NCI-H446 treated with DMSO at 0.1 percent for 48 hours (cell line): ENCODE measurements at regions not wholly inside any gene's neighbourhood (a gene's known extent, or its start where the extent isn't known, plus 50 kb on each side); places are given as distances from the start of the nearest gene placed in this dataset.

Experiments used
- DNase-seq: peaks from one replicate; lab custom pipeline; 2025; lab: John Stamatoyannopoulos, UW

DNA sequence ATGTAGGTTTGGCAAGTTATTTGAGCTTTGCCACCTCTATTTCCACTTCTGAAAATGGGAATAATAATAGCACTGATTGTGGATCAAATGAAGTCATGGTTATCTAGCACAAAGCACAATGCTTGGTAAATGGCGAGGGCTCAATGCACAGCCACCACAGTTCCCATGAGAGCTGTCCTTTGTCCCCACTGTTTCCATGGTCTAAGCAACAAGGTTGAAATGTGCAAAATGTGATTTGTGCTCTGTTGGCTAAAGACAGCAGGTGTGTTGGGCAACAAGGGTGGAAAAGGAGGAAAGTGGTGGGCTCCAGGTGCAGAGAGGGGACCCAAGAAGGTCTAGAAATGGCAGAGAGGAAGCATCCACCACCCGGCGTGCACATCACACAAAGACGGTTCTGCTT lies 200.5 kb downstream of the TRIM29 start:
- no peak for DNase-seq

GRCh38 chr11:119936426-119936825 lies 201.5 kb downstream of the TRIM29 start:
- DNase-seq = no peak

DNA sequence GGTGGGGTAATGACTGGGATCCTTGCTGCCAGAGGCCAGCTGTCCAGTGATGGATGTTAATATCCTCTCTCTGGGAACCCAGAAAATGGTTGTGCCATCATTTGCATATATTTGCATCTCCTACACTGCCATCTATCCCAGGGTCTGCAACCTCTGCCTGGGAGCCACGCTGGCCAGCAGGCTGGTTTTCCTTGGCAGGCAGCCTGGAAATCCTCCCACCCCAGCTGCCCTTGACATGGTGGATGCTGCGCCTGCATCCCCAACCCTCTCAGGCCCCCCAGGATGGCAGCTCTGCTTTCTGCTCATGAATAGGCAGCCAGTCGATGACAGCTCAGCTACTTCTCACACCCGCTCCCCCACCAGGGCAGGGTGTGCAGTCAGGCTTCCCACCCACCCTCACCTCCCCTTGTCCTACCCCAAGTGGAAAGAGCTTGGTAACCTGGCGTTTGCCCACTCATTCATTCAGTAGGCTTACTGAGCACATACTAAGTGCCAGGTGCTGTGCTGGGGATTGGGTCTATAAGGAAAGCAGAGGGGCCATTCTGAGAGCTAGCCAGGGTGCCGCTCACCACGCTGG lies 202.5 kb downstream of the TRIM29 start:
- no peak for DNase-seq

DNA sequence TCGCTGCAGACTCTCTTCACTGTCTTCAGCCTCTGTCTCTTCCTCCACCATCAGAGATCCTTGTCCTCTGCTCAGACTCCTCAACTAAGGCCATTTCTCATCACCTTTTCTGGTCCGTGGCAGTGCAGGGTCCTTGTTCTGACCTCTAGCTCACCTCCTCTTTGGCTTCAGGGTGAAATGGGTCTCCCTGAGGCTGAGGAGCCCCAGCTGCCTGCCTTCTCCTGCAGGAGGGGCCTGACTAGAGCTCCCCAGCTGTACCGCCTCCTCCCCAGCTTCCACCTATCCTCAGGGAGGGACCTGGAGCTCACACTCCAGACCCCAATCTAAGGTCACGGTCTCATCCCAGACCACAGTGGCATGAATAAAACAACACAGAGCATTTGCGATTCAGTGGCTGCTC lies 203.0 kb downstream of the TRIM29 start:
- DNase-seq = no peak

GRCh38 chr11:119934267-119934666 lies 203.6 kb downstream of the TRIM29 start:
- DNase-seq = no peak

DNA sequence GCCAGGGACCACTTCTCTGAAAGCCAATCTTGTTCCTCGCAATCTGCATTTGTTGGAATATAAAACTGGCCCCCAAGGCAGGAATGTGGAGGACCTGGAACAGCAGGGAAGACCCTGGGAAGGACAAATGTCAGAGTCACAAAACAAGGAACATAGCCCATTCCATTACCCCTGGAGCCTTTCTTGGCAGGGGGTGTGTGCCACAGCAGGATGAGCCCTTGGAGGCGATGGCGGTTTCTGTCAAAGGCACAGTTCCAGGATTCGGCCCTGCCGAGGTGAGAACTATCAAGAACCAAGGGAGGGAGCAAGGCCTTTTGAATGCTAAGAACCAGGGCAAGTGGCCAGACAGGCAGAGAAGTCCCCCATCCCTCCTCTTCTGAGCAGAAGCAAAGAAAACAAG lies 204.3 kb downstream of the TRIM29 start:
- no peak for DNase-seq

- DNase-seq = no peak
These were observed 204.0 kb upstream of the NECTIN1 start for GRCh38 chr11:119932828-119933562.

- no peak for DNase-seq
These were observed 199.0 kb upstream of the NECTIN1 start for GRCh38 chr11:119928047-119928446.

DNA sequence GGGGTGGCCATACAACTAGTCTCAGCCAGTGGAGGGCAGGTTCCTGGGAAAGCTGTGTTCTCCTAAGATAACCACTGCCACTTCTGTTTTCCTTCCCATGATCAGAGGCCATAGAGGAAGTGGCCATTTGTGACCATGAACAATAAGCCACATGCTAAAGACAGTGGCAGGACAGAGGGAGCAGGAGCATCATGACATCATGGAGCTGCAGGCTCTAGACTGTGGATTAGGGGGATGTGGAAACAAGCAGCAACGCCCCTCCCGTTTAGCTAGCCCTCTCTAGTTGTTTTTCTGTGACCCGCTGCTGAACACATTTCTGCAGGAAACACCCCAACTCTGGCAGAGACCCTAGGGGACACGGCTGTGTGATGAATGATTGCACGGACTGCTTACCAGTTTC lies 195.0 kb upstream of the NECTIN1 start:
- no peak for DNase-seq

- DNase-seq = no peak
These were observed 192.6 kb upstream of the NECTIN1 start for GRCh38 chr11:119921571-119921970.

DNA sequence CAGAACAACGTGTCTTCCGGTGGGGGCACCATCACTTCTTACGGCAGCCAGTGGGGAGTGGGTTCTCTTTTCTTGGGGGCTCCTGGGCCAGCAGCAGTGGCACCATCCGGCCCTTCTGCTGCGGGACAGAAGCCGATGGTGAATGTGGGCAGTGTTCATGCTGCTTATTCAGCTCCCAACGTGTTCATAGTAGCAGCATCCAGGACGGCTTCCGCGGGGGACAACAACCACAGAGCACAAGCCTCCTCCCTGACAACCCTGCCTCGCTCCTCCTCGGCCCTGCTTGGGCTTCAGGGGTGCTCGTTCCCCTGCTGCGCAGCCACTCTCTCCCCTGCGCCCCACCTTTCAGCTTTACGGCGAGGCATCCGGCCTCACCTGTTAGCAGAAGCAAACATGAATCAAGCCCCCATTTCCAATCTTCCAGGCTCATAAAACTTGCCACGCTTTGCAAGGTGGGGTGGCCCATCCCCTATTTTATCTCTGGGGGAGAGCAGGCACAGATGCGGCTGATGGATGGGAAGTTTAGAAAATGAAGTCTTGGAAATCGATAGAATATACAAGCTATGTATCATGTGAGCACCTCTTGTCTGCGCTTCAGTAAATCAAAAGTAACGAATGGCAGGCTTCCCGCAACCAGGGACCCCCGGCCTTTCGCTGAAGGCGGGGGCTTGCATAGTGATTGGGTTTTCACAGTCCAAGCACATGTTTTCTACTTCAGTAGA lies 191.8 kb upstream of the NECTIN1 start:
- DNase-seq = no peak

- no peak for DNase-seq
These were observed 190.7 kb upstream of the NECTIN1 start for GRCh38 chr11:119919656-119920055.

- no peak for DNase-seq
These were observed 189.3 kb upstream of the NECTIN1 start for GRCh38 chr11:119918347-119918746.

- DNase-seq = no peak
These were observed 187.6 kb upstream of the NECTIN1 start for GRCh38 chr11:119916568-119916967.

- DNase-seq = no peak
These were observed 183.2 kb upstream of the NECTIN1 start for GRCh38 chr11:119912229-119912628.

- no peak for DNase-seq
These were observed 181.7 kb upstream of the NECTIN1 start for GRCh38 chr11:119910650-119911049.

GRCh38 chr11:119910051-119910450 lies 181.1 kb upstream of the NECTIN1 start:
- DNase-seq = no peak

GRCh38 chr11:119909495-119909894 lies 180.5 kb upstream of the NECTIN1 start:
- DNase-seq = no peak

DNA sequence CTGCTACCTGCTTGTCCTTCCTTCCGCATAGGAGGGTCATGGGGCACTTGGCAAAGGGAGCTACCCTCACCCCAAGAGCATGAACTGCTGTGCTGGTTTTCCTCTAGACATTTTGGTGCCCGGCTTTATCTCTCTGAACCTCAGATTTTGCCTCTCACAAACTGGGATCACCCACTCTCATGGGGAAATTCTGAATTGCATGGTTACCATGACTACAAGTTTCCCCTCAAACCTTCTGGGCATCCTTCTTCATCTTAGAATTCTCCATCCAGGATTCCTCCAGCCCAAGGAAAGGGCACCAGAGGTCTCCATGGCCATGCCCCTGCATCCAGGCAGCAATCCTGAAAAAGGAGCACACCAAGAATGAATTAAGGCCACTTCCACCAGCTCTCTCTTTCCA lies 180.1 kb upstream of the NECTIN1 start:
- no peak for DNase-seq

GRCh38 chr11:119908573-119908904 lies 179.5 kb upstream of the NECTIN1 start:
- DNase-seq = no peak

- DNase-seq = no peak
These were observed 179.0 kb upstream of the NECTIN1 start for GRCh38 chr11:119907878-119908572.

- no peak for DNase-seq
These were observed 178.3 kb upstream of the NECTIN1 start for GRCh38 chr11:119907122-119907851.
